HepG2 (cell line): ENCODE measurements at regions not wholly inside any gene's neighbourhood (a gene's known extent, or its start where the extent isn't known, plus 50 kb on each side); places are given as distances from the start of the nearest gene placed in this dataset.

Experiments
- EP300 ChIP-seq, 3 experiments: sonication (generic) in 1 of 3; formaldehyde crosslinking in 1 of 3; IDR thresholded peaks; 2 replicates each; pipeline versions ENCODE4 v1.5.1 to v1.6.1; 2011 to 2020; ENCODE audit warnings: low read depth in 2 of 3, low read length in 2 of 3, borderline replicate concordance in 1 of 3, improper control_type of control experiment in 1 of 3, mild to moderate bottlenecking in 1 of 3, missing genetic modification reagents in 1 of 3, moderate library complexity in 1 of 3
- TAF1 ChIP-seq: sonication (generic); formaldehyde crosslinking; IDR thresholded peaks from 2 replicates; pipeline ENCODE4 v1.4.0; 2020; ENCODE audit warnings: missing genetic modification reagents

- TF ChIP-seq EP300 (IDR thresholded peaks at IDR 0.05; ENCODE audit: low read depth in 2 of 2, low read length in 2 of 2) = no peak
- TF ChIP-seq EP300 (CRISPR knock-in tag; IDR thresholded peaks at IDR 0.05; ENCODE audit: borderline replicate concordance) = no peak
- TF ChIP-seq TAF1 = no peak
Observed at GRCh38 chr2:150135223-150135883, 352.1 kb downstream of the RND3 start.
